GM23248 (cell line): ENCODE measurements at regions not wholly inside any gene's neighbourhood (a gene's known extent, or its start where the extent isn't known, plus 50 kb on each side); places are given as distances from the start of the nearest gene placed in this dataset.
"Not testable (repeated sequence)": the region's sequence is repeated elsewhere in the genome, so short reads cannot be mapped to it uniquely, and the experiment has no call there.

Experiments used
- DNase-seq: peaks from one replicate; pipeline ENCODE4 v3.0.0-alpha.2; 2015
- H2AFZ ChIP-seq: fragments of 200-600 bp; sonication (generic); 2 replicates; pipeline ENCODE4 v1.6.1; 2016; ENCODE audit warnings: antibody characterized with exemption
- H3F3A ChIP-seq: fragments of 200-600 bp; sonication (generic); 2 replicates; pipeline ENCODE4 v1.6.1; 2016; ENCODE audit warnings: mild to moderate bottlenecking, antibody characterized with exemption, mixed run types; ENCODE audit not compliant: insufficient read depth
- H3K27ac ChIP-seq: fragments of 200-600 bp; sonication (generic); 2 replicates; pipeline ENCODE4 v1.5.1; 2016; ENCODE audit warnings: mild to moderate bottlenecking
- H3K27me3 ChIP-seq: fragments of 200-600 bp; sonication (generic); replicated peaks from 2 replicates; pipeline ENCODE4 v1.6.1; 2016; ENCODE audit warnings: mild to moderate bottlenecking; ENCODE audit not compliant: insufficient read depth
- H3K36me3 ChIP-seq: fragments of 200-600 bp; sonication (generic); 2 replicates; pipeline ENCODE4 v1.6.1; 2016; ENCODE audit warnings: low read depth, mild to moderate bottlenecking
- H3K4me1 ChIP-seq: fragments of 200-600 bp; sonication (generic); 2 replicates; pipeline ENCODE4 v1.6.1; 2016; ENCODE audit warnings: mild to moderate bottlenecking; ENCODE audit not compliant: insufficient read depth
- H3K4me2 ChIP-seq: fragments of 200-600 bp; sonication (generic); one replicate; pipeline ENCODE4 v1.6.1; 2016; ENCODE audit warnings: mild to moderate bottlenecking; ENCODE audit not compliant: unreplicated experiment
- H3K4me3 ChIP-seq: fragments of 200-600 bp; sonication (generic); 2 replicates; pipeline ENCODE4 v1.5.1; 2016; ENCODE audit warnings: mild to moderate bottlenecking
- H3K79me2 ChIP-seq: fragments of 200-600 bp; sonication (generic); 2 replicates; pipeline ENCODE4 v1.6.1; 2016; ENCODE audit warnings: mild to moderate bottlenecking; ENCODE audit not compliant: insufficient read depth
- H3K9ac ChIP-seq: fragments of 200-600 bp; sonication (generic); 2 replicates; pipeline ENCODE4 v1.6.1; 2016; ENCODE audit warnings: mild to moderate bottlenecking
- H3K9me2 ChIP-seq: fragments of 200-600 bp; sonication (generic); 2 replicates; pipeline ENCODE4 v1.6.1; 2016; ENCODE audit warnings: mixed run types, mild to moderate bottlenecking, moderate library complexity; ENCODE audit not compliant: insufficient read depth
- H3K9me3 ChIP-seq: fragments of 200-600 bp; sonication (generic); one replicate; pipeline ENCODE4 v1.6.1; 2017; ENCODE audit warnings: low read depth
- H4K20me1 ChIP-seq: fragments of 200-600 bp; sonication (generic); 2 replicates; pipeline ENCODE4 v1.6.0; 2016; ENCODE audit not compliant: insufficient read depth
- EZH2 ChIP-seq: fragments of 200-600 bp; sonication (generic); IDR thresholded peaks from 2 replicates; pipeline ENCODE4 v1.6.1; 2018; ENCODE audit warnings: antibody characterized with exemption, mild to moderate bottlenecking; ENCODE audit not compliant: insufficient read depth, poor library complexity, severe bottlenecking
- EZH2phosphoT487 ChIP-seq: fragments of 200-600 bp; sonication (generic); IDR thresholded peaks from 2 replicates; pipeline ENCODE4 v1.6.1; 2018; ENCODE audit warnings: antibody characterized with exemption, moderate library complexity, mild to moderate bottlenecking, low read depth; ENCODE audit not compliant: insufficient read depth
- WGBS, 2 experiments: methylation state at CpG; one replicate each; pipeline ENCODE4 v1.1.6; 2015 to 2017; ENCODE audit warnings: low lambda C conversion rate in 2 of 2, low coverage in 1 of 2; ENCODE audit errors: missing lambda C conversion rate in 2 of 2; 5-methylcytosine and 5-hydroxymethylcytosine counted together
- in situ Hi-C: fragments of 300-500 bp; cut with MboI; formaldehyde crosslinking; loops from 2 replicates; pipeline ENCODE4 v1.15.0; 2020

DNA sequence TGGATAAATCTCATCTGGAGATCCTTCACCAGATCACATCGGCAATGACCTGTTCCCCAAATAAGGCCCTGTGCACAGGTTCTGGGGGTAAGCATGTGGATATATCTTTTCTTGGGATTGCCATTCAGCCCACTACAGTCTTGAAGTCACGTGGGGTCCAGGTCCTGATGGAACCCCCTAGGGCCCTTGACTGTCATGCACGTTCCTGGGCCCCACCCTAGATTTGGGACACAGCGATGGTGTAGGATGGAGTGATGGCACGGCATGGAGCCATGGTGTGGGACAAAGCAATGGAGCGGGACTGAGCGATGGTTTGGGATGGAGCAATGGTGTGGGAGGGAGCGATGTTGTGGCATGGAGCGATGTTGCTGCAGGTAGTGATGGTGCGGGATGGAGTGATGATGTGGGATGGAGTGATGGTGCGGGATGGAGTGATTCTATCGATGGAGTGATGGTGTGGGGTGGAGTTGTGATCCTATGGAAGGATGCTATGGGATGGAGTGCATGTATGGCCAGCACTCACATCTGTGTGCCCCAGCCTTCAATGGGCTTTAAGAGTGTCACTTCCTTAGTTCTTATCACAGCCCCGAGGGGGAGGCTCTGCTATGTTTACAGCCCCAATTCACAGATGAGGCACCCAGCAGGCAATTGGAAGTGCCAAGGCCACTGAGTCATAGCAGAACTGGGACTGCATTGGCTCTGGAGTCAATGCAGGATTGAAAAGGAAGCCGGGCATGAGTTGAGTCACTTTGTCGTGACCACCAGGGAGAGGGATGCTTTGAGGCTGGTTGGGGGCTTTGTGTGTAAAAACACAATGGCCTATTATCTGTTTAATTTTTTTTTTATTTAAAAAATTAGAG, 97.0 kb upstream of the C1orf174 start:
- 59% methylated on average over 15 of the region's 15 CpGs for WGBS, 2 experiments
- no peaks in the 10 kb centered on the region for H4K20me1 ChIP-seq
- H3K9me2 ChIP-seq, result no peaks in the 10 kb centered on the region
- no peak overlapping the region for H3K27ac ChIP-seq
- no peak overlapping the region for H2AFZ ChIP-seq
- no peak overlapping the region for H3K4me3 ChIP-seq
- TF ChIP-seq EZH2 (no peak), EZH2phosphoT487 (no peak)
- H3K4me1 ChIP-seq, result no peaks in the 10 kb centered on the region
- no peaks in the 10 kb centered on the region for H3K27me3 ChIP-seq
- no peak overlapping the region for H3K4me2 ChIP-seq
- H3F3A ChIP-seq, result no peaks in the 10 kb centered on the region
- H3K9ac ChIP-seq, result no peak overlapping the region
- H3K36me3 ChIP-seq, result no peaks in the 10 kb centered on the region
- DNase-seq, result no peak
- H3K9me3 ChIP-seq, result no peaks in the 10 kb centered on the region
- H3K79me2 ChIP-seq, result no peaks in the 10 kb centered on the region
- in situ Hi-C loops, result no loop called here

- 60 to 62% methylated on average over 10 of the region's 10 CpGs for WGBS, 2 experiments
- no peaks in the 10 kb centered on the region for H4K20me1 ChIP-seq
- H3F3A ChIP-seq, result no peaks in the 10 kb centered on the region
- H3K4me1 ChIP-seq, result no peaks in the 10 kb centered on the region
- no peak for TF ChIP-seq EZH2
- no peak for TF ChIP-seq EZH2phosphoT487
- no peak overlapping the region for H3K4me3 ChIP-seq
- H3K27me3 ChIP-seq, result no peaks in the 10 kb centered on the region
- no peak overlapping the region for H3K9ac ChIP-seq
- in situ Hi-C loops, result no loop called here
- no peaks in the 10 kb centered on the region for H3K79me2 ChIP-seq
- no peaks in the 10 kb centered on the region for H3K9me2 ChIP-seq
- H2AFZ ChIP-seq, result no peak overlapping the region
- H3K36me3 ChIP-seq, result no peaks in the 10 kb centered on the region
- no peaks in the 10 kb centered on the region for H3K9me3 ChIP-seq
- H3K4me2 ChIP-seq, result no peak overlapping the region
- DNase-seq, result no peak
- H3K27ac ChIP-seq, result no peak overlapping the region
Observed at GRCh38 chr1:3998086-3998485, 98.0 kb upstream of the C1orf174 start.

DNA sequence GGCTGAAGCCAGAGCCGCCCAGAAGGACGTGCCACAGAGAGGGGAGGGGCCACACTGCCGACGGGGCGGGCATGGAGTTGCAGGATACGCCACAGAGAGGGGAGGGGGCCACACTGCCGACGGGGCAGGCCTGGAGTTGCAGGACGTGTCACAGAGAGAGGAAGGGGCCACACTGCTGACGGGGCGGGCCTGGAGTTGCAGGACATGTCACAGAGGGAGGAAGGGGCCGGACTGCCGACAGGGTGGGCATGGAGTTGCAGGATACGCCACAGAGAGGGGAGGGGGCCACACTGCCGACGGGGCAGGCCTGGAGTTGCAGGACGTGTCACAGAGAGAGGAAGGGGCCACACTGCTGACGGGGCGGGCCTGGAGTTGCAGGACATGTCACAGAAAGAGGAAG, 99.4 kb upstream of the C1orf174 start:
- H3K9me3 ChIP-seq, DNase-seq: not testable (repeated sequence)

GRCh38 chr1:3999941-4000735, 100.1 kb upstream of the C1orf174 start:
- Histone ChIP-seq H3K9me3 (no peaks in the 10 kb centered on the region), H4K20me1 (no peaks in the 10 kb centered on the region), H3K27me3 (no peaks in the 10 kb centered on the region), H3K27ac (no peak overlapping the region), H3F3A (no peaks in the 10 kb centered on the region), H3K4me1 (no peaks in the 10 kb centered on the region), H3K4me3 (no peak overlapping the region), H3K9me2 (no peaks in the 10 kb centered on the region), H3K9ac (no peak overlapping the region), H3K79me2 (no peaks in the 10 kb centered on the region), H3K4me2 (no peak overlapping the region), H2AFZ (no peak overlapping the region), H3K36me3 (no peaks in the 10 kb centered on the region)
- DNase-seq, result no peak
- WGBS, 2 experiments, result 35 to 39% methylated on average over 18 to 21 of the region's 21 CpGs
- no peak for TF ChIP-seq EZH2
- no peak for TF ChIP-seq EZH2phosphoT487
- in situ Hi-C loops, result no loop called here

More for the DNA sequence above, 99.4 kb upstream of the C1orf174 start:
- H2AFZ ChIP-seq, H3K9ac ChIP-seq, H4K20me1 ChIP-seq, H3K79me2 ChIP-seq, H3K9me2 ChIP-seq, in situ Hi-C loops, H3K4me2 ChIP-seq, H3K27me3 ChIP-seq, H3K27ac ChIP-seq, H3K4me3 ChIP-seq, H3K4me1 ChIP-seq, H3F3A ChIP-seq, H3K36me3 ChIP-seq: not testable (repeated sequence)
- 0 to 23% methylated on average over 2 to 16 of the region's 19 CpGs for WGBS, 2 experiments
